GM23338 (cell line): ENCODE measurements at regions not wholly inside any gene's neighbourhood (a gene's known extent, or its start where the extent isn't known, plus 50 kb on each side); places are given as distances from the start of the nearest gene placed in this dataset.

Experiments used
- ATAC-seq: fragments of 200-7000 bp; cut with Tn5 transposase; 3 replicates; pipeline ENCODE4 v1.9.1; 2020
- DNase-seq: peaks from one replicate; pipeline ENCODE4 v3.0.0-alpha.2; 2015; ENCODE audit warnings: low spot score
- H2AFZ ChIP-seq: fragments of 200-600 bp; sonication (generic); 2 replicates; pipeline ENCODE4 v1.8.0; 2016; ENCODE audit warnings: antibody characterized with exemption, mild to moderate bottlenecking, moderate library complexity
- H3F3A ChIP-seq: fragments of 200-600 bp; sonication (generic); replicated peaks from 2 replicates; pipeline ENCODE4 v1.8.0; 2017; ENCODE audit warnings: antibody characterized with exemption, mixed run types, low read depth
- H3K27ac ChIP-seq: fragments of 200-600 bp; sonication (generic); 2 replicates; pipeline ENCODE4 v1.6.1; 2016; ENCODE audit warnings: low read depth
- H3K27me3 ChIP-seq: fragments of 200-600 bp; sonication (generic); 2 replicates; pipeline ENCODE4 v1.8.0; 2016; ENCODE audit warnings: mild to moderate bottlenecking, mixed run types, moderate library complexity; ENCODE audit not compliant: insufficient read depth
- H3K36me3 ChIP-seq: fragments of 200-600 bp; sonication (generic); 2 replicates; pipeline ENCODE4 v1.8.0; 2016; ENCODE audit warnings: mild to moderate bottlenecking; ENCODE audit not compliant: insufficient read depth
- H3K4me1 ChIP-seq: fragments of 200-600 bp; sonication (generic); 2 replicates; pipeline ENCODE4 v1.8.0; 2016; ENCODE audit warnings: mild to moderate bottlenecking, moderate library complexity; ENCODE audit not compliant: insufficient read depth
- H3K4me2 ChIP-seq: fragments of 200-600 bp; sonication (generic); 2 replicates; pipeline ENCODE4 v1.7.1; 2017; ENCODE audit warnings: mixed run types
- H3K4me3 ChIP-seq: fragments of 200-600 bp; sonication (generic); 2 replicates; pipeline ENCODE4 v1.6.1; 2016; ENCODE audit warnings: mixed run types
- H3K79me2 ChIP-seq: fragments of 200-600 bp; sonication (generic); replicated peaks from 2 replicates; pipeline ENCODE4 v1.8.0; 2017; ENCODE audit warnings: mild to moderate bottlenecking; ENCODE audit not compliant: insufficient read depth
- H3K9me2 ChIP-seq: fragments of 200-600 bp; sonication (generic); 2 replicates; pipeline ENCODE4 v1.8.0; 2017; ENCODE audit not compliant: insufficient read depth
- H4K20me1 ChIP-seq: fragments of 200-600 bp; sonication (generic); replicated peaks from 2 replicates; pipeline ENCODE4 v1.8.0; 2017; ENCODE audit warnings: mild to moderate bottlenecking; ENCODE audit not compliant: insufficient read depth
- H3K27ac Mint-ChIP-seq: 2 replicates; pipeline ENCODE4 v1.8.0; 2020; ENCODE audit warnings: inconsistent platforms, mild to moderate bottlenecking, moderate library complexity, mixed read lengths
- H3K27me3 Mint-ChIP-seq: 3 replicates; pipeline ENCODE4 v1.8.0; 2022; ENCODE audit warnings: low read depth, mild to moderate bottlenecking, moderate library complexity, mixed read lengths, inconsistent platforms; ENCODE audit not compliant: insufficient read depth, poor library complexity
- H3K36me3 Mint-ChIP-seq: 3 replicates; pipeline ENCODE4 v1.8.0; 2021; ENCODE audit warnings: low read depth, mild to moderate bottlenecking, inconsistent platforms, moderate library complexity, mixed read lengths
- H3K4me1 Mint-ChIP-seq: 3 replicates; pipeline ENCODE4 v1.8.0; 2020; ENCODE audit warnings: mild to moderate bottlenecking, inconsistent platforms, mixed read lengths
- H3K4me3 Mint-ChIP-seq: 3 replicates; pipeline ENCODE4 v1.8.0; 2021; ENCODE audit warnings: moderate library complexity, mild to moderate bottlenecking, inconsistent platforms, mixed read lengths
- H3K9me3 Mint-ChIP-seq: 3 replicates; pipeline ENCODE4 v1.8.0; 2020; ENCODE audit warnings: moderate library complexity, mild to moderate bottlenecking, inconsistent platforms, mixed read lengths
- CREB1 ChIP-seq: fragments of 250-450 bp; sonication (Bioruptor Pico); IDR thresholded peaks from 2 replicates; pipeline ENCODE4 v1.5.0; 2020; ENCODE audit warnings: low read depth, mild to moderate bottlenecking, moderate library complexity
- CTCF ChIP-seq, 2 experiments: fragments of 200-600 bp in 1 of 2; sonication (generic) in 1 of 2; conservative IDR thresholded peaks; 2 replicates each; pipeline versions ENCODE4 v1.5.1 to v1.6.1; 2016 to 2017; ENCODE audit warnings: antibody characterized with exemption in 2 of 2, low read depth in 2 of 2, mild to moderate bottlenecking in 2 of 2, moderate library complexity in 1 of 2
- ETS1 ChIP-seq: IDR thresholded peaks from 2 replicates; pipeline ENCODE4 v1.6.1; 2016; ENCODE audit warnings: antibody characterized with exemption
- EZH2 ChIP-seq: fragments of 200-600 bp; sonication (generic); IDR thresholded peaks from one replicate; pipeline ENCODE4 v1.8.0; 2017; ENCODE audit warnings: antibody characterized with exemption, mild to moderate bottlenecking, low read depth; ENCODE audit not compliant: unreplicated experiment
- NANOG ChIP-seq: IDR thresholded peaks from 2 replicates; pipeline ENCODE4 v1.6.1; 2016; ENCODE audit warnings: antibody characterized with exemption, borderline replicate concordance
- REST ChIP-seq: IDR thresholded peaks from one replicate; pipeline ENCODE4 v1.6.1; 2018; ENCODE audit warnings: antibody characterized with exemption; ENCODE audit not compliant: unreplicated experiment
- STAT1 ChIP-seq: IDR thresholded peaks from one replicate; pipeline ENCODE4 v1.6.1; 2016; ENCODE audit warnings: antibody characterized with exemption; ENCODE audit not compliant: unreplicated experiment
- ZNF114 ChIP-seq: fragments of 250-450 bp; sonication (Bioruptor Pico); IDR thresholded peaks from 2 replicates; pipeline ENCODE4 v1.5.0; 2020; ENCODE audit warnings: mild to moderate bottlenecking, moderate library complexity
- ZNF331 ChIP-seq: fragments of 250-450 bp; sonication (Bioruptor Pico); IDR thresholded peaks from 2 replicates; pipeline ENCODE4 v1.5.0; 2020; ENCODE audit warnings: low read depth, mild to moderate bottlenecking, moderate library complexity
- ZNF462 ChIP-seq: fragments of 250-450 bp; sonication (Bioruptor Pico); IDR thresholded peaks from 2 replicates; pipeline ENCODE4 v1.5.0; 2020; ENCODE audit warnings: mild to moderate bottlenecking, moderate library complexity

- Histone ChIP-seq H3K4me3 (no peak overlapping the region), H3K9me2 (0 out of 2 replicates have a peak, but pooled peaks cover 5% of the 10 kb centered on the region), H2AFZ (0 out of 2 replicates have a peak overlapping the region, but pooled peaks have one; percentile 38), H3K4me1 (no peaks in the 10 kb centered on the region), H3K36me3 (no peaks in the 10 kb centered on the region), H3K79me2 (no peaks in the 10 kb centered on the region), H4K20me1 (no peaks in the 10 kb centered on the region), H3K4me2 (no peak overlapping the region), H3K27me3 (no peaks in the 10 kb centered on the region), H3F3A (no peaks in the 10 kb centered on the region), H3K27ac (no peak overlapping the region)
- Mint-ChIP-seq H3K4me3 (no peak overlapping the region), H3K36me3 (no peaks in the 10 kb centered on the region), H3K27me3 (no peaks in the 10 kb centered on the region), H3K9me3 (no peaks in the 10 kb centered on the region), H3K4me1 (no peaks in the 10 kb centered on the region), H3K27ac (no peak overlapping the region)
- DNase-seq (no peak), ATAC-seq (no peak)
- TF ChIP-seq STAT1 (no peak), ETS1 (no peak), CTCF (conservative IDR thresholded peaks at IDR 0.05; ENCODE audit: low read depth in 2 of 2) (no peak), CREB1 (CRISPR knock-in tag) (no peak), ZNF114 (no peak), ZNF331 (CRISPR knock-in tag) (no peak), REST (no peak), EZH2 (no peak), NANOG (no peak), ZNF462 (CRISPR knock-in tag) (no peak)
These were observed 140.4 kb upstream of the NPY start for GRCh38 chr7:24143547-24143946.
